GM21723 (cell line): ENCODE measurements at regions not wholly inside any gene's neighbourhood (a gene's known extent, or its start where the extent isn't known, plus 50 kb on each side); places are given as distances from the start of the nearest gene placed in this dataset.

ENCODE experiments used
- ATAC-seq: cut with Tn5 transposase; IDR thresholded peaks from one replicate; pipeline ENCODE4 v1.9.1; 2021; ENCODE audit warnings: mild to moderate bottlenecking, moderate library complexity; ENCODE audit not compliant: unreplicated experiment

DNA sequence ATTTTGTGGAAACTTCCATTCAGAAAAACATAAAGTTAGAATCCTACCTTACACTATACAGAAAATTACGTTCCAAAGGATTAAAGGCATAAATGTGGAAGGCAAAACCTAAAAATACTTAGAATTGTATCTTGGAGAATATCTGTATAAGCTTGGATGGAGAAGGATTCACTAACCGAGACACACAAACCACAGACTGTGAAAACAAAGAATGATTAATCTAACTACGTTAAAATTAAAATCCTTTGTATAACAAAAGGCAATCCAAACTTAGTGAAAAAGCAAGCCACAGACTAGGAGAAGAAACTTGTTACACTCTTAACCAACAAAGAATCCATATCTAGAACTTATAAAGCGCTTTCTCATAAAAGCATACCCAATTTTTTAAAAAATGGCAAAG, 678.8 kb downstream of the INHBA start:
- ATAC-seq = no peak

GRCh38 chr7:41020056-41020455, 682.8 kb downstream of the INHBA start:
- no peak for ATAC-seq

DNA sequence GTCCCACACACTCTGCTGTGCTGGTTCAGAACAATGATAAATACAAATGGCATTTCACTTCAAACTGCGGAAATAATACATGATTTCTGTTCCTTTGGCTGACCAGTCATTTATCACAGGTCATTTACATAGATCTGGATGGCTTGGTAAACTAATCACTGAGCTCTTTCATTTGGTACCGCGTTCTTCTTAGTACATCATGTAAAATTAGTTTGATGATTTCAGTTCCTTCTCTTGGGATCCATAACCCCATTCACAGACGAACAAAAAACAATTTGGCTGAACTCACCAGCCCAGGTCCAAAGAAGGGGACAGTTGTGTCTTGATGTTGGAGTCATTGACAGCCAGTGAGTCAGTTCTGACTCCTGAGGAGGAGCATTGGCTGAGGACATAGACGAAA, 689.8 kb downstream of the INHBA start:
- ATAC-seq = no peak

DNA sequence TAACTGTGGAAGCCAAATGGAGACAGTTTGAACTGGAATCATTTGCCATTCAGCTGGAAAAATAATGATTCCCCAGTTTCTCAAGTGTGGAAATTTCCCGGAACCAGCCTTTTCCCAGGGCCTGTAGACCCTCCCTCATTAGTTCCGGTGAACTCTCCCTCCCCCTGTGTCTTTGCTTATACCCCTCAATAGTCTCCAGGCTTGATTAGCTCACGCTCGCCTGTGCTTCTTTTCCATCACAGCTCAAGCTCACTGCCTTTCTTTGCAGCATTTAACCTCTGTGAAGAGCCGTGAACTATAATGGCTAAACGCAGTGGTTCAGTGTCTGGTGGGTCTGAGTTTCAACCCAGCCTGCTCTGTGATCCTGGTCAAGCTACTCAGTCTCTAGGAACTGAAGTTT, 690.8 kb downstream of the INHBA start:
- ATAC-seq = no peak

DNA sequence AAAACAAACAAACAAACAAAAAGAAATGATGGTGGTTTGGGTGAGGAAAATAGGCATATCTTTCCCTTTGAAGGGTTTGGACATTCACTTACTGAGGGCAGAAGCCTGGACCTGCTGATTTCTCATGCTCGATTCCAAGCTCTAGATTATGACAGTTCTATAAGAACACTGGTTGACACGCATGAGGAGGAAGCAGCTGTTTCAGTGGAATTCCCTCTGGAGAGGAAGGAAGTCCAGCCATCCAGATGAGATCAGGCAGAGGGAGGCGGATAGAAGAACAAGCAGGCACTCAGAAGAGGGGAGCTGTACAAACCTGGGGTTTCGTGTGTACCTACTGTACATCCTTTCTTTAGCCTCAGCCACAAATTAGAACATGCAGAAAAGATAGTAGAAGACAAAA, 691.9 kb downstream of the INHBA start:
- no peak for ATAC-seq

GRCh38 chr7:41010418-41010817, 692.5 kb downstream of the INHBA start:
- no peak for ATAC-seq

DNA sequence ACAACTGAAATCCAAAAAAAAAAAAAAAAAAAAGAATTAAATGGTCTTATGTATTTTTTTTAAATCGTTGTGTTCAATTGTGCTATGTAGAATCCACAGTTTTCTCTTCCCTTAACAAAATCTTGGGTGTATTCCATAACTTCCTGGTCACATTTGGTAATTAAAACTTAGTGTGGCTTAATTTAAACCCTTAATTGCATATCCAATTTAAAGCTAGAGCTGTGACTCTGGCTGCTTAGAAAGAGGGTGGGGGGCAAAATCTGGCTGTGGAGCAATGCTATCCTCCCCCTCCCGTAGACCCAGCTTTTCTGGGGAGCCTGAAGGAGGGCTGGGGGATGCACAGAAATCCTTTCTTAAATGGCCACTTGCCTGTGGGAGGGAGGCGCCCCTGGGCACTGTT, 695.1 kb downstream of the INHBA start:
- ATAC-seq = no peak

DNA sequence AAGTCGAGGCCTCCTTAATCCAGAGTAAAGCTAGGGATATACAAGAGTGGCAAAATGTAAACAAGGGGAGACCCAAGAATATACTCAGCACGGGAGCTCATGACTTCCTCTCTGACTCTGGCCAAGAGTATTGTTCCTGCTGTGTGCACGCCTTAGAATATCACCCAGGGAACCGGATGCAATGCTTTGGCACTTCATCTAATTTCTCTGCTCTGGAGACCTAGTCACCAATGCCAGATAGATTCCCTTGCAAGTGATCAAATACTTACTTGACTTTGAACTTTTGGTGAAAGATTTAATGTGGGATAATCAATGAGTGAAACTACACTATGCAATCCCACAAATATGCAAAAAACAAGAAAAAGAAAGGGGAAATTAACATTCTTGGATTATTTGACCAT, 695.5 kb downstream of the INHBA start:
- ATAC-seq = no peak

DNA sequence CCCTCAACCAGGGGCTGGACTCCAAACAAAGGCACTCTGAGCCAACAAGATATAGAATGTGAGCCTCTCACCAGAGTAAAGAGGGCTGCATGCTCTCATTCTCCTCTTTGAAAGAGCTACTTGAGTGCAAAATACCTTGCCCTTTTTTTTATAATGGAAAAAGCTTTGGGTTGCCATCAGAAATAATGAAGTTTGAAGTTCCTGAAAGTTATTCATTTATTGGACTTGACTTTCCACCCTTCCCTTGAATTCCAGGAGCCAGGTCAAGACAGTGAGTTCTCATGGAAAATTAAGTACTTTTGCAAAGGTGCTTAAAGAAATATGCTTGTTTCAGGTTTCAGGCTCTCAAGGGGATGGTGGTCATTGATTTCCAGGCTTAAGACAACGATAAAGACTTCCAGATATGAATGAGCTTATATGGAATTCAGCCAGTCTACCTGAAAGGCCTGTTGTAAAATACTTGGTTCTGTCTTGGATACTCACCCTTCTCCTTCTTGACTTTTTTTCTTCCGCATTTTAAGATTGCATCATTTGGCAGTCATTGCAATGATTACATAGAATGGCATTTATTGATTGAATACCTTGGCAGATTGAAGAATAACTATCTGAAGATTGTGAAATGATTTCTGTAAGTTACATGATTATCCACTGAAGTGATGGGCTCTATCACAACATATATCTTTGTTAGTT, 696.4 kb downstream of the INHBA start:
- ATAC-seq = no peak

GRCh38 chr7:41005374-41005901, 697.5 kb downstream of the INHBA start:
- no peak for ATAC-seq

- no peak for ATAC-seq
Observed at GRCh38 chr7:41003977-41004376, 698.9 kb downstream of the INHBA start.

DNA sequence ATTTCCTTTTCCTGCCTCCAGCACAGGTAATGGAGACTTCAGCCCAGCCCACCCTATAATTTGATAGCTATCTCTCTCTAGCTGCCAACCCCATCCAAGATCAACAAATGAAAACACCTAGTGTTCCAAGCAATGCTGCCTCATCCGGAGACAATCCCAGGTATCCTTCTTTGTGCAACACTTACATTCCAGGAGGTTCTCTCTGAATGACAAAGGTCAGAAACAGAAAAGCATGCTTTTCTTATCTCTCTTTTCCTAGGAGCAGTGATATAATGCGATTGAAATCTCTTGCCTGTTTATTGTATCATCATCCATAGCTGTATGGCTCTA, 699.3 kb downstream of the INHBA start:
- no peak for ATAC-seq

GRCh38 chr7:41002741-41003610, 699.9 kb downstream of the INHBA start:
- ATAC-seq = no peak

- no peak for ATAC-seq
Observed at GRCh38 chr7:41000042-41000441, 702.8 kb downstream of the INHBA start.

DNA sequence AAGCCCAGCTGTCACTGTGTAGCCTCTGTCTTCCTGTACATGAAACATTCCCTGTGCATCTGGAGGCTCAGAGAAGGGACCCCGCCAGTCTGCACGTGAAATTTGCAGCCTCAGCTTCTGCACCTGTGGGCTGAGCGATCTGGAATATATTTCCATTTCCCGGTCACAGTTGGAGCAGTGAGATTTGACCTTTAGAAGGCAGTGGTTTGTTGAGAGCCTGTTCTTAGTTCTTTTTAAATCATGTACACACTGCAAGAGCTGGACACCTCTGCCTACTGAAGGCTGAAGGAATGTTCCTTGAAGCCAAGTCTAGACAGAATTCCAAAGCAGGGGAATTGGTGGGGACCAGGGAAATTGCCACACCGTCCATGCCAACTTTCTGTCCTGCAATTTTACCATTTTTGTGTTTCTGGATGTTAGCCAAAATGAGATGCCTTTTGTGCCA, 706.6 kb downstream of the INHBA start:
- no peak for ATAC-seq

GRCh38 chr7:40990841-40991240, 712.0 kb downstream of the INHBA start:
- no peak for ATAC-seq

DNA sequence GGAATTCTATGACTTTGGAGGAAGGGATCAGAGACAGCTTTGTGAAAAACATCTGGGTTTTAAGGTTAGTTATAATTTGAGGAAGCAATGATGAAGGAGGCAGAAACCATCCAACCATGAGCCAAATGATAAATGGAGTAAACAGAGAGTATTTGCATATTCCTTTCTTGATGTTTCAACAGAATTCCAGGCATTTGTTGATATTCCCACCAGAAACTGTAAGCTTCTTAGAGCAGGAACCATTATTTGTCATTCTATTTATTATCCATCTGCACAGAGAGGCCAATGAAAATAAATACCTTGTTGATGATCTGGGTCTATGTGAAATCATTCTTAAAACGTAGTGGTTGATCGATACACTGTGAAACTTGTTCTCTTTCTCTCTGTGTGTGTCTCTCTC, 715.3 kb downstream of the INHBA start:
- no peak for ATAC-seq

- ATAC-seq = no peak
Observed at GRCh38 chr7:40986351-40986873, 716.5 kb downstream of the INHBA start.

DNA sequence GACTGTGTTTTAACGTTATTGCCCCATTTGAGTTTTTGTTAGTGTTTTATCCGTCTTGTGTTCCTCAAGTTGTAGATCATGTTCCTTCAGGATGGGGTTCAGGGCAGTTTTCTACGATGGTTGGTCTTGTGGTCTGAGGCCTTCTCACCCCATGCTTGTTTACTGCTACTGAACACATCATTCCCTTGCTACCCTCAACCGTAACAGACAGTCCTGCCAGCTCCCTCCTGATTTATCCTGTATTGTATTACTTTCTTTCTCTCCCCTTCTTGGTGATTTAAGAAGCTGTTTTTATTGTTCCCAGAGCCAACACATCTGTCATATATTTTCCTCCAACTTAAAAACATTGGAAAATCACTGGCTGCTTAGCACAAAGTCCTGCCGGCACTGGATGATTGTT, 719.8 kb downstream of the INHBA start:
- ATAC-seq = no peak

GRCh38 chr7:40979296-40979695, 723.6 kb downstream of the INHBA start:
- ATAC-seq = no peak

- ATAC-seq = no peak
Observed at GRCh38 chr7:40978047-40978446, 724.8 kb downstream of the INHBA start.

DNA sequence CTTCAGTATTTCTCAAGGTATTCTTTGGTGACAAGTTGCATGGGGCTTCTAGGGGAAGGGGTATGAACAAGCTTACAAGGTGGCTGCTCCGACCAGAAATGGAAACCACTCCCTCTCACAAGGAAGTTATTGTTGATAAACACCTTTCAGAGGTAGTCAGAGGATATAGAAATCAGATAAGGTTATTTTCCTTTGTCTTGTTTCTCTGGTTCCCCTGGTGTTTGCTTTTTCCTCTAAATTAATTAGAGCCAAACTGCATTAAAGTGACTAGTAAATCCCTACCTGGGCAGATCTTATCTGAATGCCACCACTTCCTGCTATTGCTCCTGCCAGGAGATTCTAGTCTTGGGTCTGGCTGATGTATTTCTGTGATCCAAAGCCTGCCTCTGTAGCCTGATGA, 725.4 kb downstream of the INHBA start:
- ATAC-seq = no peak
